ENCODE measurements at regions not wholly inside any gene's neighbourhood (a gene's known extent, or its start where the extent isn't known, plus 50 kb on each side); places are given as distances from the start of the nearest gene placed in this dataset.

GRCh38 chr9:103335461-103335860 lies 340.3 kb downstream of the CYLC2 start:
- TF ChIP-seq CTCF (conservative IDR thresholded peaks at IDR 0.05) (no peak), EZH2 (IDR thresholded peaks at IDR 0.05; ENCODE audit: low read depth) (no peak)

All from PC-9 (cell line).